COLO668 (cell line): ENCODE measurements at regions not wholly inside any gene's neighbourhood (a gene's known extent, or its start where the extent isn't known, plus 50 kb on each side); places are given as distances from the start of the nearest gene placed in this dataset.
"Not testable (repeated sequence)": the region's sequence is repeated elsewhere in the genome, so short reads cannot be mapped to it uniquely, and the experiment has no call there.

Source experiments
- DNase-seq: peaks from one replicate; lab custom pipeline; 2025; ENCODE audit not compliant: unreplicated experiment; lab: John Stamatoyannopoulos, UW

GRCh38 chr3:72169561-72170472 lies 384.9 kb upstream of the PROK2 start:
- DNase-seq, result no peak

DNA sequence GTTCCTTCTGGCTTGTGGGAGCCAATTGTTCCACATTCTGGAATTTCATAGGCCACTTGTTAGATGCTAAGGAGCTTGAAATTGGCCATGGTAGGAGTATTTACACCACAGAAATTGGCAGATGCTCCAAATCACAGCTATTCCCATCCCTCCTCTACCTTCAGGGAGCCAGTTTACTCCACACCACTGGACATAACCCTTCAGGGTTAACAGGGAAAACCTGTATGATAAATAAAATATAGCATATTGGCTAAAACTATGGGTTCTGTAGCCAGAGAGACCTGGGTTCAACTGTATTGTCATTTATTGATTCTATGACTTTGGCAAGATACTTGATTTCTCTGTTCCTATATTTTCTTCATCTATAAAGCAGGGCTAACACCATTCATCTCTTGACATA lies 384.2 kb upstream of the PROK2 start:
- DNase-seq, result no peak

DNA sequence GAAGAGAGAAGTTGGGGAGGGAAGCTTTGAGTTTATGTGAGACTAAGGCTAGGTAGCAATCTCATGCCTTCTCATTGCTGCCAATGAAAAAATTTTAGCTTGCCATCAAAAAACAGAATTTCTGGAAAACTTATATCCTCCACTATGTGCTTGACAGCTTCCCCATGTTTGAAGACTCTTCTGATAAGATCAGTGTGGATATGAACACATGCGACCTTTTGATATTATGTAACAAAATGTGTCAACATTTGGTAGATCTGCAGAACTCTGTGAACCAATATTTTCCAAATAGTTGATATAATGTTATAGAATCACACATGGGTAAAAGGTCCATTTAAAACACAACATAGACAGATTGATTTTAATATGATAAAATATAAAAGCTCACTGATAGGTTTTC lies 380.9 kb upstream of the PROK2 start:
- DNase-seq, result no peak

DNA sequence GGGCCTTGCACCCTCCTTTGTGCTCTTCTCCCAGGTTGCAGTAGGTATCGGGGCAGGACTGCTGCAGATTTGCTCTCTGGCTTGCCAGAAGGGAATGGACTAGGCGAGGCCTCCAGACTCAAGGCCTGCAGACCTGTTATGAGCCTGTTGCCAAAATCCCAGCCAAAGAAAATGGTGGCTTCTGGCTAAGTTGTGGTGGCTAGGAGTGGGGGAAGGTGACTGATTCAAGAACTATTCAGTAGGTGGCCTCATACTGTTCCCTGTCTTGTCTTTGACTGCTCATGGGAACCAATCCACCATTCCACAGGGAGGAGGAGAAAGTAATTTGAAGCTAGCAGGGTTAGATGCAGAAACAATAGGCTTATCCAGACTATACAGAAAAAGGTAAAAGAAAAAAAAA lies 380.4 kb upstream of the PROK2 start:
- no peak for DNase-seq

- no peak for DNase-seq
Measured at GRCh38 chr3:72164635-72164978, 379.7 kb upstream of the PROK2 start.

GRCh38 chr3:72163809-72164634 lies 379.1 kb upstream of the PROK2 start:
- no peak for DNase-seq

DNA sequence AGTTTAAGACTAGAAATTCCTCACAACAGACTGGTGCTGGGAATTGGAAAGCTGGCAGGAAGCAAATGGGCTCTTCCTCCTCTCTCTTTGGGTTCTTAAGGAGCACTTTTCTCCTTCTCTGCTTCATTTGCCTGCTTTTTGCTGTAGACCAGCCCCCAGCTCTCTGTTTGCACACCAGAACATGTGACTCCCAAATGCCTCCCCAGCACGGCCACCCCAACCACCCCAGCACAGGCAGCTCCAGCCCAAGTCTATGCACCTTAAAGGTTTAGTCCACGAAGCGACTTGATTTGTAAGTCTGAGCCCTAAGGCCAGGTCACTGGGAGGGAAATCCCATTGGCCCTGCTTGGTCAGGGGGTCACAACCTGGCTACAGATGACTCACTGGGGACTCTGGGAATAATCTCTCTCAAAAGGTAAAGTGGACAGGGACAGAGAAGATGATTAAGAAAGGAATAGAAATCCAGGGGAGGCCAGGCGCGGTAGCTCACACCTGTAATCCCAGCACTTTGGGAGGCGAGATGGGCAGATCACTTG lies 377.8 kb upstream of the PROK2 start:
- no peak for DNase-seq

- peak; percentile 1 for DNase-seq
Measured at GRCh38 chr3:72161881-72162595, 377.1 kb upstream of the PROK2 start.

DNA sequence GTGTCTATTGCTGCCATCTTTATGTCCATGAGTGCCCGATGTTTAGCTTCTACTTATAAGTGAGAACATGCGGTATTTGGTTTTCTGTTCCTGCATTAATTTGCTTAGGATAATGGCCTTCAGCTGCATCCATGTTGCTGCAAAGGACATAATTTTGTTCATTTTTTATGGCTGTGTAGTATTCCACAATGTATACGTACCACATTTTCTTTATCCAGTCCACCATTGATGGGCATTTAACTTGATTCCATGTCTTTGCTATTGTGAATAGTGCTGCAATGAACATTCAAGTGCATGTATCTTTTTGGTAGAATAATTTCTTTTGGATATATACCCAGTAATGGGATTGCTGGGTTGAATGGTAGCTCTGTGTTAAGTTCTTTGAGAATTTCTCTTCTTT lies 376.3 kb upstream of the PROK2 start:
- DNase-seq, result not testable (repeated sequence)

DNA sequence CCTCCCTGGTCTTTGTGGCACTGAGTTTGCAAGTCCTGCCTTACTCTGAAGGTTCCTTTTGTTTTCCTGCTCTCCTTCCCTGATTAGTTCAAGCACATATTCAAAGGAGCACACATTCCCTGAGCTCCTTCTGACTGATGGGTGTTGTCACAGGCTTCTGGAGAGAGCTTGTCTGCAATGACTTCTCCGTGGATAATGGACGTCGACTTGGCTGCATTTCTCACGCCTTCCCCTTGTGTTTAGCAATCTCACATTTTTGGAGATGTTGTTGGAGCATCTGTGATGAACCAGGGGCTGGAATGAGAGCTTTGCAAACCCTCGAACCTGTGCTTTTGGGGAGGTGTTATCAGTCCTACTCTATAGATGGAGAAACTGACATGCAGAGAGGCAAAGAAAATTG lies 375.4 kb upstream of the PROK2 start:
- no peak for DNase-seq

GRCh38 chr3:72159487-72159886 lies 374.5 kb upstream of the PROK2 start:
- DNase-seq, result no peak

DNA sequence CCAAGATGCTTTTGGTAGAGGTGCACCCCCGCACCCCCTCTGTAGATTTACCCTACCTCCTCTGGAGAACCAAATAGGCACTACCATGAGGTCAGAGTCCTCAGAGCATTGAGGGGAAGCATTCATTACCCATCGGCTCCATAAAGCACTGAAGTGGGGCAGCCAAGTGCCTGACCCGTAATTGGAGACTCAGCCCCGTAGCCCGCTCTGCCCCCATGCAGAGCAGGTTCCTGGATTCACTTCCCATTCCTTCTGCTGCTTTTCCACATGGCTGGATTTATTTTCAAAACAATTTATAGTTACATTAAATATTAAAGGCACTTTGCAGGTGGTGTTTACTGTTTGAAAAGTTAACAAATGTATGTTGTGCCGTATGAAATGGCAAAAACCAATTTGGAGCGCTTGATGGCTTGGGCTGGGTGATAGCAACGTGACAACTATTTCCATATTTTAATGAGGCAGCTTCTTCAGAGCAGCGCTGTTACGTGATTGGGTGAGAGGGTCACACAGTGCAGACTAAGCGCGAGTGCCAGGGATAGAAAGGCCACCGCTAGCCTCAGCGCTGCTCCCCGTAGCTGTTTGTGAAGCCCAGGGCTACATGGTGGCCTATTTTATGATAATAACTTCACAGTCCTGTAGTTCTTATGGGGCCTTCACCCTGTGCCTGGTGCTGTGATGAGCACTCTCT lies 373.8 kb upstream of the PROK2 start:
- peak; percentile 8 for DNase-seq

GRCh38 chr3:72157748-72158638 lies 373.0 kb upstream of the PROK2 start:
- DNase-seq, result peak; percentile 7

DNA sequence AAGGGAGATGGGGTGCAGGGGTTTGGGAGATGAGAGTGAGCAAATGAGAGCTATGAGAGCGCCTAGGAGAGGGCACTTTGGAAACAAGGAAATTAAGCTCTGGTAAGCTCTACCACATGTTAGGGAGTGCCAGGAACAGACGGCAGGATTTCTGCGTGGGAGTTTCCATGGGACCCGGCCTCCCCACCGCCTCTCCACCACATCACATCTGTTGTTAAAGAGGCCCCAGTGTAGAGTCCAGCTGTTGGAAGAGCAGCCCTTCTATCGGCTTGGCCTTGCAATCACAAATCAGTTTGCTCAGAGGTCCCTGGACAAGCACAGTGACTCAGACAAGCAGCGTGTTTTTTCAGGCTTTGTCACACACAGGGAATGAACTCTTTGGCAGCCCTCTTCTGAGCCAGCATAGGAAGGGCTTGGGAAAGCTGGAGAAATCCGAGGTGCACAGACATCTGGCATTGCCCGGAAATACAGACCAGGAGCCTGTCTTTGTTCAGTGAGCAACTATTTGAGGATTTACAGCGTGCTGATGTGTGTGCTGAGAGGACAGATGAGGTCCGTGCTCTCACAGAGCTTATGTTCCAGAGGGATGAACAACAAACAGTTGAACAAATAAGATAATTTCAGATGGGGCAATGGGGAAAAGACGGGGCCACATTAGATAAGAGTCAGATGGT lies 370.6 kb upstream of the PROK2 start:
- DNase-seq, result peak; percentile 26

- no peak for DNase-seq
Measured at GRCh38 chr3:72154391-72155335, 369.7 kb upstream of the PROK2 start.

- no peak for DNase-seq
Measured at GRCh38 chr3:72153477-72154314, 368.7 kb upstream of the PROK2 start.
